ENCODE measurements at regions not wholly inside any gene's neighbourhood (a gene's known extent, or its start where the extent isn't known, plus 50 kb on each side); places are given as distances from the start of the nearest gene placed in this dataset.

DNA sequence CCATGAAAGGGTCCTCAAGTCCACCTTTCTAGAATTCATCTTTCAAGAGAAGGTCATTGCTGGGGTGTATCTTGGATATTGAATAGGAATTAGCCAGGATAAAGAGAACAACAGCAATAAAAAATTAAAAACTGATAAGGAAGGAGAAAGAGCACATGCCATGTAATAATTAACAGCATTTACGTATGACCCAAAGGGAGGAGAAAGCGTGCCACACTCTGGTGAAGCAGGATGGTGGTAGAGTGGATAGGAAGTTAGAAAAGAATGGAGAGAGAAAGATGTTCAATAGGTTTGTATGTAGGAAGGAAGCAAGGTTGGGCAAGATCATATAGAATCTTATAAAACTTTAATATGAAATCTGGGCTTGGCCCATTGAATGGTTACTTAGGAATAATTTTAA lies 751.5 kb downstream of the MAT2B start:
- TF ChIP-seq, protein P1, sequence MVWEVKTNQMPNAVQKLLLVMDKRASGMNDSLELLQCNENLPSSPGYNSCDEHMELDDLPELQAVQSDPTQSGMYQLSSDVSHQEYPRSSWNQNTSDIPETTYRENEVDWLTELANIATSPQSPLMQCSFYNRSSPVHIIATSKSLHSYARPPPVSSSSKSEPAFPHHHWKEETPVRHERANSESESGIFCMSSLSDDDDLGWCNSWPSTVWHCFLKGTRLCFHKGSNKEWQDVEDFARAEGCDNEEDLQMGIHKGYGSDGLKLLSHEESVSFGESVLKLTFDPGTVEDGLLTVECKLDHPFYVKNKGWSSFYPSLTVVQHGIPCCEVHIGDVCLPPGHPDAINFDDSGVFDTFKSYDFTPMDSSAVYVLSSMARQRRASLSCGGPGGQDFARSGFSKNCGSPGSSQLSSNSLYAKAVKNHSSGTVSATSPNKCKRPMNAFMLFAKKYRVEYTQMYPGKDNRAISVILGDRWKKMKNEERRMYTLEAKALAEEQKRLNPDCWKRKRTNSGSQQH (CRISPR knock-in tag; IDR thresholded peaks at IDR 0.05; ENCODE audit: low read depth), result no peak
- TF ChIP-seq DMAP1 (CRISPR knock-in tag; IDR thresholded peaks at IDR 0.05), result no peak
- TF ChIP-seq PHF21A (CRISPR knock-in tag; IDR thresholded peaks at IDR 0.05), result no peak
- no peak for TF ChIP-seq CREB1 (IDR thresholded peaks at IDR 0.05)
- TF ChIP-seq CREB1 (CRISPR knock-in tag; IDR thresholded peaks at IDR 0.05), result no peak
- TF ChIP-seq HCFC1 (IDR thresholded peaks at IDR 0.05; ENCODE audit: low read depth, low read length), result no peak
- TF ChIP-seq, protein P2, sequence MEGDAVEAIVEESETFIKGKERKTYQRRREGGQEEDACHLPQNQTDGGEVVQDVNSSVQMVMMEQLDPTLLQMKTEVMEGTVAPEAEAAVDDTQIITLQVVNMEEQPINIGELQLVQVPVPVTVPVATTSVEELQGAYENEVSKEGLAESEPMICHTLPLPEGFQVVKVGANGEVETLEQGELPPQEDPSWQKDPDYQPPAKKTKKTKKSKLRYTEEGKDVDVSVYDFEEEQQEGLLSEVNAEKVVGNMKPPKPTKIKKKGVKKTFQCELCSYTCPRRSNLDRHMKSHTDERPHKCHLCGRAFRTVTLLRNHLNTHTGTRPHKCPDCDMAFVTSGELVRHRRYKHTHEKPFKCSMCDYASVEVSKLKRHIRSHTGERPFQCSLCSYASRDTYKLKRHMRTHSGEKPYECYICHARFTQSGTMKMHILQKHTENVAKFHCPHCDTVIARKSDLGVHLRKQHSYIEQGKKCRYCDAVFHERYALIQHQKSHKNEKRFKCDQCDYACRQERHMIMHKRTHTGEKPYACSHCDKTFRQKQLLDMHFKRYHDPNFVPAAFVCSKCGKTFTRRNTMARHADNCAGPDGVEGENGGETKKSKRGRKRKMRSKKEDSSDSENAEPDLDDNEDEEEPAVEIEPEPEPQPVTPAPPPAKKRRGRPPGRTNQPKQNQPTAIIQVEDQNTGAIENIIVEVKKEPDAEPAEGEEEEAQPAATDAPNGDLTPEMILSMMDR (CRISPR knock-in tag; IDR thresholded peaks at IDR 0.05), result no peak
- no peak for TF ChIP-seq ZNF674 (CRISPR knock-in tag; IDR thresholded peaks at IDR 0.05; ENCODE audit: low read depth)
